NB4 (cell line): ENCODE measurements at regions not wholly inside any gene's neighbourhood (a gene's known extent, or its start where the extent isn't known, plus 50 kb on each side); places are given as distances from the start of the nearest gene placed in this dataset.

Source experiments
- TF ChIP-seq, protein P1 (sequence below): IDR thresholded peaks from one replicate; pipeline ENCODE4 v1.5.1; 2012; ENCODE audit warnings: low read depth, low read length
- TF ChIP-seq, protein P2 (sequence below): IDR thresholded peaks from 2 replicates; pipeline ENCODE4 v1.6.1; 2011; ENCODE audit warnings: low read depth, low read length

DNA sequence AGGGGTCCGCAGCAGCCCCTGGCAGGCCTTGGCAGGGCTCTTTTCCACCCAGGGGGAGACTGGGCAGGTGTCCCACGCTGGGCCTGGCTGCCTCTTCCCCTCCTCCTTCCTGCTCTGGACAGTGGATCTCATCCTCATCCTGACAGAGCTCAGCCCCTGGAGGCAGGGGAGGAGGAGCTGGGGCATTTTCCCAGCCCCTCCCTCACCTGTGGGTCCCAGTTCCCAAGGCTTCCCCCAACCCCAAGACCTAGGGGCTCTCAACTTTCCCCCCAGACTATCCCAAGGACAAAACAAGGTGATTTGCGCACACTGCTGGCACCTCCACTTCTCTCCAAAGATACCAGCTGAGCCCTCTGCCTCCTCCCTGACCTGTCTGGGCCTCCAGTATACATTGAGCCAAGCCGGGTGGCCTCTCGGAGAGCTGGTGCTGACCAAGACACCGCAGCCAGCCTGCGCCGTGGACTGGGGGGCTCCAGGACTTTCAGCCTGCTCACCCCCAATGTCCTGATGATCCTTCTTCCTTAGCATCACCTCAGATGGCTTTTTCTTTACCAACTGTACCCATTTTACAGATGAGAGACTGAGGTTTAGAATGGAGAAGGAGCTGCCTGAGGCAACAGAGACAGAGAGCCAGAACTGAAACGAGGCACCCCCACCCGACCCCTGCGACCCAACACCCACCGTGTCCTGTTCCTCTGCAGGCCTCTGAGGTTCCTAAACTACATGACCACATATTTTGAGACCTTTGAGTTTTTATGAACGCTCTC is 126.6 kb downstream of the BARX1 start:
- TF ChIP-seq, protein P1, sequence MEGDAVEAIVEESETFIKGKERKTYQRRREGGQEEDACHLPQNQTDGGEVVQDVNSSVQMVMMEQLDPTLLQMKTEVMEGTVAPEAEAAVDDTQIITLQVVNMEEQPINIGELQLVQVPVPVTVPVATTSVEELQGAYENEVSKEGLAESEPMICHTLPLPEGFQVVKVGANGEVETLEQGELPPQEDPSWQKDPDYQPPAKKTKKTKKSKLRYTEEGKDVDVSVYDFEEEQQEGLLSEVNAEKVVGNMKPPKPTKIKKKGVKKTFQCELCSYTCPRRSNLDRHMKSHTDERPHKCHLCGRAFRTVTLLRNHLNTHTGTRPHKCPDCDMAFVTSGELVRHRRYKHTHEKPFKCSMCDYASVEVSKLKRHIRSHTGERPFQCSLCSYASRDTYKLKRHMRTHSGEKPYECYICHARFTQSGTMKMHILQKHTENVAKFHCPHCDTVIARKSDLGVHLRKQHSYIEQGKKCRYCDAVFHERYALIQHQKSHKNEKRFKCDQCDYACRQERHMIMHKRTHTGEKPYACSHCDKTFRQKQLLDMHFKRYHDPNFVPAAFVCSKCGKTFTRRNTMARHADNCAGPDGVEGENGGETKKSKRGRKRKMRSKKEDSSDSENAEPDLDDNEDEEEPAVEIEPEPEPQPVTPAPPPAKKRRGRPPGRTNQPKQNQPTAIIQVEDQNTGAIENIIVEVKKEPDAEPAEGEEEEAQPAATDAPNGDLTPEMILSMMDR: no peak
- TF ChIP-seq, protein P2, sequence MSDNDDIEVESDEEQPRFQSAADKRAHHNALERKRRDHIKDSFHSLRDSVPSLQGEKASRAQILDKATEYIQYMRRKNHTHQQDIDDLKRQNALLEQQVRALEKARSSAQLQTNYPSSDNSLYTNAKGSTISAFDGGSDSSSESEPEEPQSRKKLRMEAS: no peak
